Activated gamma-delta T cell (primary cell): ENCODE measurements at regions not wholly inside any gene's neighbourhood (a gene's known extent, or its start where the extent isn't known, plus 50 kb on each side); places are given as distances from the start of the nearest gene placed in this dataset.

Source experiments
- DNase-seq: peaks from one replicate; lab custom pipeline; 2025; lab: John Stamatoyannopoulos, UW

- DNase-seq: no peak
Observed at GRCh38 chr20:63128367-63128766, 87.6 kb downstream of the YTHDF1 start.

DNA sequence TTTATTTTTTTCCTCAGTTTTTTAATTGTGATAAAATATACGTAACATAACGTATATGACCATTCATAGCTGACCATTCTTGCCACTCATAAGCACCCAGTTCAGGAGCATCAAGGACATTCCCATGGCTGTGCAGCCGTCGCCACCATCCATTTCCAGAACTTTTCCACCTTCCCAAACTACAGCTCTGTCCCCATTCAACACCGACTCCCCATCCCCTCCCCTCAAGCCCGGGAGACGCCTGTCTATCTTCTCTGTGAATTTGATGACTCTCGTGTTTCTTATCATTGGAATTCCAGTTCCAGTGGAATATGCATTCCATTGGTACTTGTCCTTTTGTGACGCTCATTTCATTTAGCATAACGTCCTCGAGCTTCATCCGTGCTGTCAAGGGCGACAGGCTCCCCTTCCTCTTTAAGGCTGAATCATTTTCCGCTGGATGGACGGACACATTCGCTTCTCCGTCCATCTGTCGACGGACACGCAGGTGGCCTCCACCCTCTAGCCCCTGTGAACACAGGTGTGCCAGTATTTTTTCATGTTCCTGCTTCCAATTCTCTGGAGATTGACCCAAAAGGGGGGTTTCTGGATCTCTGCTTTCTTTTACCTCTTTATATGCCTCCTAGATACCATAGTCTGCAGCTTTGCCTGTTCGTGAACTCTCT lies 88.1 kb downstream of the YTHDF1 start:
- no peak for DNase-seq

- no peak for DNase-seq
Observed at GRCh38 chr20:63126876-63127699, 88.8 kb downstream of the YTHDF1 start.

- DNase-seq: no peak
Observed at GRCh38 chr20:63125838-63126601, 89.9 kb downstream of the YTHDF1 start.

DNA sequence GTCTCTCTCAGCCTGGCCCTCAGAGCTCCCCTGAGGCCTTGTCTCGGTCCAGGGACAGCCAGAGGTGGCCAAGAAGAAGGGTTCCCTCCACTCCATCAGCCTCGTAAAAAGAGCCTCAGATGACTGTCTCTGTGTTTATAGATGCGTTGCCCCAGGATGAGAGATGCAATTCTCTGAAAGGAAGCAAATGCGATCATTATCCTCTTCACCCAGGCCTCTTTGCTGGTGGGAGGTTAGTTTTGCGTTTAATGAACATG lies 90.4 kb downstream of the YTHDF1 start:
- no peak for DNase-seq

DNA sequence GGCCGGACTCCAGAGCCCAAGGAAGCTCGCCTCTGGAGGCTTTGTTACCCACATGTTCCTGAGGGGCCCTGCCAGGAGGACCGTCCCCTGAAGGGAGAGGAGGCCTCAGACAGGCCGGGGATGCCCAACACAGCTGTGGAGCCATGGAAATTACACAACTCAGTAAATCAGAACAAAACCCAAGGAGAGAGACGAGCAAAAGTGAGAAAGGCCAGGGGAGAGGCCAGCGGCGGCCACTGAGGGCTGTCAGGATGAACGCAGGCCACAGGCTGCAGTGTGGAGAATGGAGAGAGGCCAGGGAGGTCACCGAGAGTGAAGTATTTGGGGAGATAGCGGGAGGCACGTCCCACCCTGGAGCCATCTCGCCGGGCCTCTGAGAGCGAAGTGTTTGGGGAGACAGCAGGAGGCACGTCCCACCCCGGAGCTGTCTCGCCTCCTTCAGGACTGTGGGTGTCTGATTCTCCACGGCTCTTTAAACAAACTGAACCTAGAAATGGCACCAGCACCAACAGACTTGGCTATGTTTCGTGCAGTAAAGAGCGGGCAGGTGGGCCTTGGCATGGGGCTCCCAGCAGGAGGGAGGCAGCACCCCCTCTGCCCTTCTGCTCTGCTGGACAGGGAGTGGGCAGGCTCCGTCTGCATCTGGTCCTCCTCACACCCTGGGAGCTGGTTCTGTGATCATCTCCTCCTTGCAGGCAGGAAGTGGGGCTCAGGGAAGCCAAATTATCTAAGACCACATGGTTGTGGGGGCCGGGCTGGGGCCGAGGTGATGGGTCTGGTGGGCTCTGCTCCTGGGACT lies 91.0 kb downstream of the YTHDF1 start:
- no peak for DNase-seq

DNA sequence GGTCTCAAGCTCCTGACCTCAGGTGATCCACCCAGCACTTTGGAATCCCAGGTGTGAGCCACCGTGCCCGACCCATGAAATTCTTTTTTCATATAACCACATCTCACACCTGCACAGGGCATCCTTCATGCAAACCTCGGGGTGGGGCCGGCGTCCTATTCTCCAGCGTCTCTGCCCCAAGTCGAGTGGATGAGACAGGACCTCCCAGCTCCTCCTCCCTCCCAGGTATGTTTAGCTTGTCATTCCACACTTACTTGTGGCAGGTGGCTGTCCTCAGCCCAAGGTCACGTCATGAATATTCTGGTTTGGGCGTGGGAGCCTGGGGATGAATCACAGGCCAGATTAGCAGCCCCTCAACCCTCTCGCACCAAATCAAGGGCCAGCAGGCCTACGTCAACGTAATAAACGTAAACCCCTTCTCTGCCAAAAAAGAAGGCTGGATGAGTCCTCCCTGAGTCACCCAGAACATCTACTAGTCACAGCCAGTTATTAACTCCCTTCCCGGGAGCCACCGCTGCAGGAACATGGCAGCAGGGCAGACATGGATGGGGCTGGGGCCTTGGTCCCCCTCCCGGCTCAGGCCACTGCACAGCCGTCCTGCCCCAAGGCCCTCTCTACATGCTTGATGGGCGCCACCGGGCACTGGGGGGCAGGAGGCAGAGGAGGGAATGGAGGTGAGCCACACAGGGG lies 91.7 kb downstream of the YTHDF1 start:
- no peak for DNase-seq

DNA sequence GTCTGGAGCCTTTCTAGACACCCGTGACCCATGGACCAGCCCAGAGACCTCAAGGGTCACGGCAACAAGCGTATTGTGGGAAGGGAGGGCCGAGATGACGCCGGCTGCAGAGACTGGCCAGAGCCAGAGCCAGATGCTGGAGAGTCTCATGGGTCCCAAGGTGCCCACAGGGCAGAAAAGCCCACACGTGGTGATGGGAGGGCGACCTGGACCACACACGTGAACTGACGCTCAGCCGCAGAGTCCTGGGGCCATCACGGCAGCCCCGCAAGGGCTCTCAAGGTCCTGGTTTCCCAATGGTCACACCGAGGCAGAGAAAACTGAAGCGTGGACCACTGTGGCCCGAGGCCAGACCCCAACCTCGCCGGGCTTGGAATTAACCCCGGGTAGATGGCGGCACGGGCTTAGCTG lies 92.6 kb downstream of the YTHDF1 start:
- no peak for DNase-seq

- no peak for DNase-seq
Observed at GRCh38 chr20:63122626-63123025, 93.3 kb downstream of the YTHDF1 start.

- no peak for DNase-seq
Observed at GRCh38 chr20:63121749-63122405, 94.1 kb downstream of the YTHDF1 start.

- DNase-seq: no peak
Observed at GRCh38 chr20:63121246-63121645, 94.7 kb downstream of the YTHDF1 start.

DNA sequence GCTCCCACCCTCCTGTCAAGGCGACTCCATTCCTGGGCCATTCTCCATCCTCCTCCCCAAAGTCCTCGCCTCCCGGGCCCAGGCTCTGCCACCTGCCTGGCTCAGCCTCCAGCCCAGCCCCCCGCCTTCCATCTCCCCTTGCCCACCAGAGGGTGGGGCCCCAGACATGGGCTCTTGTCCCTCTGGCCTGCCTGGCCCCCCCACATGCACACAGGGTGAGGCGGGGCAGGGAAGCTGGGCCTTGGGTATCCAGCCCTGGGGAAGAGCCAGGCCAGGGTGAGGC lies 95.2 kb downstream of the YTHDF1 start:
- DNase-seq: no peak

GRCh38 chr20:63119963-63120807 lies 95.7 kb downstream of the YTHDF1 start:
- DNase-seq: no peak

DNA sequence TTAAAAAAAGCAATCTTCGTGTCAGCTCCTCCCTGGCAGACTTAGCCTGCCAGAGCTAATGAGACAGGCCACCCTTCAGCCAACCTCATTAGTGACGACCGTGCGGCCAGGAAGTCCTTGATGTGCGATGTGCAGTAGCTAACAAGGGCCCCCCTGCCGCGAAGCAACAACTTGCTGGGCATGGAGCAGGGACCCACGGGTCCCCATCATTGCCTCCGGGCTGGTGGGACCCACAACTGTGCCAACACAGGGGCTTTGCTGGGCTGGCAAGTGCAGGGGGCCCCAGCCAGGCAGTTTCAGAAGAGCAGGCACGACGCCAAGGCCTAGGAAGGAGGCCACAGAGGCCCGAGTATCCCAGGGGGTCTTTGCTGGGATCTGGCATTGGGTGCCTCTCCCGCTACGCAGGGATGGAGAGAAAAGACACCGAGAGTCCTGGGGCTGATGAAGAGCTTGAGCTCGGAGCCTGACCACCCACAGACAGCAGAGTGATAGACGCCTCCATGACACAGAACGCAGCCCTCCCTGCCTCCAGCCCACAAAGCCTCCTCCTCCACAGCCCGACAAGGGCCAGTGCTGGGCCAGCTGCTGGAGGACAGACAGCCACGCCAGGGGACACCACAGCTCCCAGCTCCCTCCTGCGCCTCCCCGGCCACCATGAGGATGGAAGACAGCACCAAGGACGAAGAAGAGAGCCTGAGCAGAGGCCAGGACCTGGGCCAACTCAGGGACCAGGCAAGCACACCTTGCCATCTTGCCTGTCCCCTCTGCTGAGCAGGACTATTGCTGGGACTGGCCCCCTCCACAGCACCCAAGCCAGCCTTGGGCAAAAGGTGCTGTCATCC lies 96.6 kb downstream of the YTHDF1 start:
- no peak for DNase-seq

GRCh38 chr20:63118303-63119120 lies 97.4 kb downstream of the YTHDF1 start:
- no peak for DNase-seq

GRCh38 chr20:63117661-63118302 lies 98.1 kb downstream of the YTHDF1 start:
- DNase-seq: no peak

GRCh38 chr20:63117151-63117550 lies 98.8 kb downstream of the YTHDF1 start:
- DNase-seq: no peak
